Right lobe of liver (tissue), 6 donors: ENCODE measurements at regions not wholly inside any gene's neighbourhood (a gene's known extent, or its start where the extent isn't known, plus 50 kb on each side); places are given as distances from the start of the nearest gene placed in this dataset.

Source experiments
- ATAC-seq, 4 donors: fragments of 200-7000 bp; cut with Tn5 transposase; one replicate each; pipeline ENCODE4 v1.9.1; 2020; ENCODE audit warnings: mild to moderate bottlenecking in 4 of 4, moderate library complexity in 4 of 4
- DNase-seq, 3 donors: peaks; one replicate each; pipeline ENCODE4 v3.0.0-alpha.2; 2020
- H3K27ac ChIP-seq, 3 donors: fragments of 200-600 bp; one replicate each; pipeline ENCODE4 v1.8.0; 2022
- H3K27me3 ChIP-seq, 2 donors: fragments of 200-600 bp; one replicate each; pipeline ENCODE4 v1.8.0; 2022
- H3K36me3 ChIP-seq, 4 donors: fragments of 200-600 bp; sonication (generic) in 1 of 4; one replicate each; pipeline versions ENCODE4 v1.5.1 to v1.8.0; 2017 to 2022; ENCODE audit warnings: control low read depth in 1 of 4
- H3K4me1 ChIP-seq, 4 donors: fragments of 200-600 bp; sonication (generic) in 1 of 4; one replicate each; pipeline versions ENCODE4 v1.5.1 to v1.8.0; 2017 to 2022; ENCODE audit warnings: control low read depth in 1 of 4
- H3K4me3 ChIP-seq, 3 donors: fragments of 200-600 bp; one replicate each; pipeline ENCODE4 v1.8.0; 2022
- H3K9me3 ChIP-seq, 4 donors: fragments of 200-600 bp; sonication (generic) in 1 of 4; one replicate each; pipeline versions ENCODE4 v1.5.1 to v1.8.0; 2017 to 2022; ENCODE audit warnings: control low read depth in 1 of 4
- POLR2A ChIP-seq: fragments of 450-650 bp; IDR thresholded peaks from one replicate; pipeline ENCODE4 v1.6.1; 2017; ENCODE audit warnings: antibody characterized with exemption, mild to moderate bottlenecking
- WGBS: methylation state at CpG from one replicate; pipeline ENCODE4 v1.1.6; 2018; ENCODE audit warnings: low coverage, low lambda C conversion rate; ENCODE audit not compliant: insufficient coverage; ENCODE audit errors: missing lambda C conversion rate; 5-methylcytosine and 5-hydroxymethylcytosine counted together
- intact Hi-C, 2 donors: fragments of 100-400 bp; cut with DNase I; formaldehyde crosslinking; loops; one replicate each; pipeline versions ENCODE4 v1.11.2 to v1.14.1; 2022
- TF ChIP-seq, protein P1 (sequence below), 4 donors: fragments of 200-600 bp in 3 of 4; fragments of 450-650 bp in 1 of 4; IDR thresholded peaks; one replicate each; pipeline versions ENCODE4 v1.5.1 to v1.8.0; 2016 to 2022; ENCODE audit warnings: antibody characterized with exemption in 4 of 4, mild to moderate bottlenecking in 2 of 4
- donor health status: DM: no; HTN: yes; CAD: no.
- donor health status: DM: no; HTN: no; CAD: no.
- donor health status: DM: no; HTN: no; CAD: no.
- donor health status: DM: no; HTN: yes; CAD: no.
- donor health status: DM: no; HTN: yes; CAD: no.

DNA sequence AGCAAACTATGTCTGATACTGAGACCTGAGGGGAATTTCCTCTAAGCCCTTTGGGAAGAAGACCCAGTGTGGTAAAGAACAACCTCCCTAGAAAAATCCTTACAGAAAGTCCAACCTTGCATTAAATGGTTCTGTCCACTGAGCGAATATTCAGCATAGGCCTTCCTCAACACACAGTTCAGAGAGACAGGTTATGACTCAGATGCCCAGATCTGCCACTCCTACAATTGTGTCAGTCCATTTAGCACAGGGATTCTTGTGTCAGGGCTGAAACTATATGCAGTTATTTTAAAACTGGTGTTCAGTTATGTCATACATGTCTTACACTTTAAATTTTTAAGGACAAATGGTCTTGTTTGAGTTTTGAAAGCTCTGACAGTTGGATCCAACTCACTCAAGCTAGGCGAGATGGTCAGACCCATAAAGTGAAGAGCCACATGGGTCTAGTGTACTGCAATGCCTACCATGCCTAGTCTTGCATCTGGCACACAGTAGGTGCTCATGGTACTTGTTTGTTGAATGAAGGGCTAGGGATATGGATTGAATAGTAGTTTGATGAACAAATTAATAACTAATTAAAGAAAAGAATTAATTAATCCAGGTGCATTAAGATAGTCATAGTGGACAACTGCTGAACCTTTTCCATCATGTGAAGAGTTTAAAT lies 207.5 kb upstream of the PWP1 start:
- Histone ChIP-seq H3K9me3 (no peaks in the 10 kb centered on the region), H3K27me3 (no peaks in the 10 kb centered on the region), H3K4me1 (no peaks in the 10 kb centered on the region), H3K4me3 (no peak overlapping the region), H3K36me3 (no peaks in the 10 kb centered on the region), H3K27ac (no peak overlapping the region)
- DNase-seq (no peak), ATAC-seq (no peak)
- TF ChIP-seq, protein P1, sequence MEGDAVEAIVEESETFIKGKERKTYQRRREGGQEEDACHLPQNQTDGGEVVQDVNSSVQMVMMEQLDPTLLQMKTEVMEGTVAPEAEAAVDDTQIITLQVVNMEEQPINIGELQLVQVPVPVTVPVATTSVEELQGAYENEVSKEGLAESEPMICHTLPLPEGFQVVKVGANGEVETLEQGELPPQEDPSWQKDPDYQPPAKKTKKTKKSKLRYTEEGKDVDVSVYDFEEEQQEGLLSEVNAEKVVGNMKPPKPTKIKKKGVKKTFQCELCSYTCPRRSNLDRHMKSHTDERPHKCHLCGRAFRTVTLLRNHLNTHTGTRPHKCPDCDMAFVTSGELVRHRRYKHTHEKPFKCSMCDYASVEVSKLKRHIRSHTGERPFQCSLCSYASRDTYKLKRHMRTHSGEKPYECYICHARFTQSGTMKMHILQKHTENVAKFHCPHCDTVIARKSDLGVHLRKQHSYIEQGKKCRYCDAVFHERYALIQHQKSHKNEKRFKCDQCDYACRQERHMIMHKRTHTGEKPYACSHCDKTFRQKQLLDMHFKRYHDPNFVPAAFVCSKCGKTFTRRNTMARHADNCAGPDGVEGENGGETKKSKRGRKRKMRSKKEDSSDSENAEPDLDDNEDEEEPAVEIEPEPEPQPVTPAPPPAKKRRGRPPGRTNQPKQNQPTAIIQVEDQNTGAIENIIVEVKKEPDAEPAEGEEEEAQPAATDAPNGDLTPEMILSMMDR (IDR thresholded peaks at IDR 0.05): no peak
- no peak for TF ChIP-seq POLR2A
- 90% methylated on average over 1 of the region's 2 CpGs for whole genome bisulfite sequencing
- intact Hi-C loops: no loop called here

DNA sequence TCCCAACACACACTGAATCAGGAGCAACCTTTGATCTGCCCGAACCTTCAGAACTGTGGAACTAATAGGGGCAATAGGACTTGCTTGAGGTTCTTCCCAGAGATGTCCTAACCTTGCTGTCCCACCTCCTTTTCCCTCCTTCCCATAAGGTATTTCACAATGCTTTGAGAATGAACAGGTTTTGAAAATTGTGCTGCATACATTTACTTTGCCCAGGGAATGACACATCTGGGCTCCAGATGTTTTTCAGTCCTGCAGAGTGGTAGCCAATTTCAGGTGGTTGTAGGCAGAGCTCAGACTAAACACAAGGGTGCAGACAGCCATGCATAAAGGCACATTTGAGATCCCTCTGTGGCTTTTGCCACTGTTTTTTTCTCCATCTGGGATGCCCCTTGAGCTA lies 206.7 kb upstream of the PWP1 start:
- no peaks in the 10 kb centered on the region for H3K36me3 ChIP-seq
- ATAC-seq (no peak), DNase-seq (no peak)
- 100% methylated on average over 1 of the region's 1 CpG for WGBS
- H3K9me3 ChIP-seq: no peaks in the 10 kb centered on the region
- no peak overlapping the region for H3K27ac ChIP-seq
- TF ChIP-seq, protein P1 (IDR thresholded peaks at IDR 0.05): no peak
- TF ChIP-seq POLR2A: no peak
- intact Hi-C loops: no loop called here
- H3K27me3 ChIP-seq: no peaks in the 10 kb centered on the region
- H3K4me1 ChIP-seq: no peaks in the 10 kb centered on the region
- no peak overlapping the region for H3K4me3 ChIP-seq

DNA sequence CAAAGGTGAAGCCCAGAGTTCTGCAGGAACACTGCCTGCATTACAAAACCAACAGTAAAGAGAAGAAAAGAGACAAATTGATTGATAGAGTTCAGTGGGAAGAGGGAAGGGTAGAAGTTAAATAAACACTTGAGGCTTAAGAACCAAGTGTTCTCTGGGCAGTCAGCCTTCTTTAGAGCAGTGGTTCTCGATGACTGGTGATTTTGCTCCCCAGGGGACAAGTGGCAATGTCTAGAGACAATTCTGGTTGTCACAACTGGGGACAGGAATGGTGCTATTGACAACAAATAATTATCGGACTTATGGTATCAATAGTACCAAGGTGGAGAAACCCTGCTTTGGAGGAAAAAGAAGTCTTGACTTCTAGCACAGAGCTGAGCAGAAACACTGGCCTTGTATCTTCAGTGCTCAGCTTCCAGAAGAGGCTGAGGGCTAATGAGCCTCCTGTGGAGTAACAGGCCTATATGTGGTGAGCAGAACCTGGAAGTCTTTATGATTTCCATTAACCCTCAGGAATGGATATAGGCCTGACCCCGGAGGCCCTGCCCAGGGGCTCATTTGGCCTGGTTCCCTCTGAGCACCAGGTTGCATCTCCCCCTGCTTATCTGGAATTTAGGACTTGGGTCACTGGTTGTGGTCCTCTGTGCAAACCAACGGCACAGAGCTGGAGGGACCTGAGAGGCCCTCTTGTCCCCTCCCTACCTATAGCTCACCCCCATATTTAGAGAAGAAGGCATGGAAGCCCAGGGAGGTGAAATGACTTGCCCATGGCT lies 204.6 kb upstream of the PWP1 start:
- no peak for TF ChIP-seq POLR2A
- TF ChIP-seq, protein P1 (IDR thresholded peaks at IDR 0.05): no peak
- no peaks in the 10 kb centered on the region for H3K36me3 ChIP-seq
- H3K9me3 ChIP-seq: no peaks in the 10 kb centered on the region
- H3K27me3 ChIP-seq: no peaks in the 10 kb centered on the region
- H3K4me1 ChIP-seq: peaks cover 0 to 2% (median 0%) of the 10 kb centered on the region in 4 donors
- 38% methylated on average over 1 of the region's 4 CpGs for WGBS
- no peak overlapping the region for H3K4me3 ChIP-seq
- DNase-seq (no peak), ATAC-seq (no peak)
- no peak overlapping the region for H3K27ac ChIP-seq
- intact Hi-C loops: no loop called here

GRCh38 chr12:107484230-107484629 lies 201.4 kb upstream of the PWP1 start:
- H3K4me3 ChIP-seq: no peak overlapping the region
- no peak overlapping the region for H3K27ac ChIP-seq
- no peak for DNase-seq
- WGBS: 88% methylated on average over 3 of the region's 3 CpGs
- no peak for ATAC-seq
- H3K27me3 ChIP-seq: no peaks in the 10 kb centered on the region
- intact Hi-C loops: no loop called here
- peaks cover 0 to 6% (median 0%) of the 10 kb centered on the region in 4 donors for H3K4me1 ChIP-seq
- H3K36me3 ChIP-seq: no peaks in the 10 kb centered on the region
- no peaks in the 10 kb centered on the region for H3K9me3 ChIP-seq
- TF ChIP-seq POLR2A: no peak
- TF ChIP-seq, protein P1 (IDR thresholded peaks at IDR 0.05): no peak
